22Rv1 (cell line): ENCODE measurements at regions not wholly inside any gene's neighbourhood (a gene's known extent, or its start where the extent isn't known, plus 50 kb on each side); places are given as distances from the start of the nearest gene placed in this dataset.

Experiments
- CTCF ChIP-seq: fragments of 450-650 bp; IDR thresholded peaks from 2 replicates; pipeline ENCODE4 v1.5.1; 2017; ENCODE audit warnings: mild to moderate bottlenecking
- ZFX ChIP-seq: fragments of 450-650 bp; IDR thresholded peaks from 2 replicates; pipeline ENCODE4 v1.6.1; 2017; ENCODE audit warnings: antibody characterized with exemption, borderline replicate concordance

GRCh38 chr4:56264873-56265272 is 122.4 kb downstream of the AASDH start:
- TF ChIP-seq CTCF (no peak), ZFX (no peak)
